Endothelial cell (in vitro differentiated cells): ENCODE measurements at regions not wholly inside any gene's neighbourhood (a gene's known extent, or its start where the extent isn't known, plus 50 kb on each side); places are given as distances from the start of the nearest gene placed in this dataset.
"Not testable (repeated sequence)": the region's sequence is repeated elsewhere in the genome, so short reads cannot be mapped to it uniquely, and the experiment has no call there.

Experiments
- DNase-seq: peaks from one replicate; pipeline ENCODE4 v3.0.0; 2021; ENCODE audit warnings: low spot score
- H3K27ac Mint-ChIP-seq: one replicate; pipeline ENCODE4 v1.8.0; 2021; ENCODE audit warnings: mixed read lengths, inconsistent platforms; ENCODE audit not compliant: unreplicated experiment
- H3K27me3 Mint-ChIP-seq: one replicate; pipeline ENCODE4 v1.8.0; 2021; ENCODE audit warnings: mild to moderate bottlenecking, moderate library complexity, mixed read lengths, inconsistent platforms; ENCODE audit not compliant: unreplicated experiment
- H3K36me3 Mint-ChIP-seq: one replicate; pipeline ENCODE4 v1.8.0; 2021; ENCODE audit warnings: mild to moderate bottlenecking, low read depth, mixed read lengths, inconsistent platforms; ENCODE audit not compliant: unreplicated experiment
- H3K4me1 Mint-ChIP-seq: one replicate; pipeline ENCODE4 v1.8.0; 2021; ENCODE audit warnings: mild to moderate bottlenecking, mixed read lengths, inconsistent platforms; ENCODE audit not compliant: unreplicated experiment
- H3K4me3 Mint-ChIP-seq: one replicate; pipeline ENCODE4 v1.8.0; 2021; ENCODE audit warnings: mild to moderate bottlenecking, mixed read lengths, inconsistent platforms; ENCODE audit not compliant: unreplicated experiment
- H3K9me3 Mint-ChIP-seq: one replicate; pipeline ENCODE4 v1.8.0; 2021; ENCODE audit warnings: mixed read lengths, inconsistent platforms; ENCODE audit not compliant: unreplicated experiment
- TF ChIP-seq, protein P1 (sequence below): fragments of 200-600 bp; sonication (generic); IDR thresholded peaks from one replicate; pipeline ENCODE4 v1.5.0; 2021; ENCODE audit warnings: antibody characterized with exemption; ENCODE audit not compliant: unreplicated experiment

DNA sequence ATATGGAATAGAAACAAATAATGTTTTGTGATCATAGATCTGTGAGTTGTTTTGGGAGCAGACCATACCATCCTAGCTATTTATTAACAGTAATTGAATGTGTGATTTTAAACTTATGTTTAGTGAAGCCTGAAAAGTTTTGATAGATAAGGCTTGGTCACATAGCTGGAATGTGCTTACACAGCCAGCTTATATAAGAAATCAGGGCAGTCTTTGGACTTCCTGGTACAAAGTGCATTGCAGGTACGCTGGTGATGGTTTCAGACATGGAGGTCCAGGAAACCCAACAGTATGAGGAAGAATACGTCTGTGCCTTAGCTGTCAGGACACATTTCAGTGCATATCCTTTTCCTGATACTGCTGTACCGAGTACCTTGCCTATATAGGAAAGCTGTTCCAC lies 2316.2 kb upstream of the PCDH20 start:
- Mint-ChIP-seq H3K9me3 (no peaks in the 10 kb centered on the region), H3K27me3 (no peaks in the 10 kb centered on the region), H3K27ac (no peak overlapping the region), H3K4me3 (no peak overlapping the region), H3K36me3 (no peaks in the 10 kb centered on the region), H3K4me1 (peaks cover 20% of the 10 kb centered on the region)
- TF ChIP-seq, protein P1, sequence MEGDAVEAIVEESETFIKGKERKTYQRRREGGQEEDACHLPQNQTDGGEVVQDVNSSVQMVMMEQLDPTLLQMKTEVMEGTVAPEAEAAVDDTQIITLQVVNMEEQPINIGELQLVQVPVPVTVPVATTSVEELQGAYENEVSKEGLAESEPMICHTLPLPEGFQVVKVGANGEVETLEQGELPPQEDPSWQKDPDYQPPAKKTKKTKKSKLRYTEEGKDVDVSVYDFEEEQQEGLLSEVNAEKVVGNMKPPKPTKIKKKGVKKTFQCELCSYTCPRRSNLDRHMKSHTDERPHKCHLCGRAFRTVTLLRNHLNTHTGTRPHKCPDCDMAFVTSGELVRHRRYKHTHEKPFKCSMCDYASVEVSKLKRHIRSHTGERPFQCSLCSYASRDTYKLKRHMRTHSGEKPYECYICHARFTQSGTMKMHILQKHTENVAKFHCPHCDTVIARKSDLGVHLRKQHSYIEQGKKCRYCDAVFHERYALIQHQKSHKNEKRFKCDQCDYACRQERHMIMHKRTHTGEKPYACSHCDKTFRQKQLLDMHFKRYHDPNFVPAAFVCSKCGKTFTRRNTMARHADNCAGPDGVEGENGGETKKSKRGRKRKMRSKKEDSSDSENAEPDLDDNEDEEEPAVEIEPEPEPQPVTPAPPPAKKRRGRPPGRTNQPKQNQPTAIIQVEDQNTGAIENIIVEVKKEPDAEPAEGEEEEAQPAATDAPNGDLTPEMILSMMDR, result no peak
- DNase-seq, result no peak

DNA sequence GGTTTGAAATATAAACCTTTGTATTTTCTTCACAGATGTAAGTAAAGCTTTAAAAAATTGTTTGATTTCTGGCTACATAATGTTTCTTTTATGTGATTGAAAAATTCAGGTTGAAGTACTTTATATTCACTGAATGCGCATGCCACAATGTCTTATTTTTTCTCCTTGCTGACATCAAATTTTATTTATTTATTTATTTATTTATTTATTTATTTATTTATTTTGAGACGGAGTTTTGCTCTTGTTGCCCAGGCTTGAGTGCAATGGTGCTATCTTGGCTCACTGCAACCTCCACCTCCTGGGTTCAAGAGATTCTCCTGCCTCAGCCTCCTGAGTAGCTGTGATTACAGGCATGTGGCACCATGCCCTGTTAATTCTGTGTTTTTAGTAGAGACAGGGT lies 2296.5 kb upstream of the PCDH20 start:
- H3K4me3 Mint-ChIP-seq, DNase-seq, H3K4me1 Mint-ChIP-seq, H3K36me3 Mint-ChIP-seq, H3K27ac Mint-ChIP-seq, H3K27me3 Mint-ChIP-seq, H3K9me3 Mint-ChIP-seq: not testable (repeated sequence)

DNA sequence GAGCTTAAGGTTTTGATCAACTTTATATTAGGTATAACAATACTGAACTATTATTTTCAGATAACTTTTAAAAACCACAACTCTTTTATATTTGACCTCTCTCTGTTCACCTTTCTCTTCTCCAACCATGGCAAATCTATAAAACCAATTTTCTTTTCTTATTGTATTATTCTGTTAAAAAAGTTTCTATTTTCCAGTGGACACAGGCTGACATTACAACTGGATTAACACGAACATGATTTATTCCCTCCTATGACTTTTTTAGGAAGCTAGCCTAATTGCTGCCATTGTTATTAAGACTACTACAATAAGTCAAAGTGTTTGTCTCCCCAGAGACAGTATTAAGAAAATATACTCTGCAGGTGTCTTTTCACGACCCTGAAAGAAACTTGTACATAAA lies 2291.1 kb upstream of the PCDH20 start:
- TF ChIP-seq, protein P1, result no peak
- Mint-ChIP-seq H3K4me3 (no peak overlapping the region), H3K4me1 (peaks cover 2% of the 10 kb centered on the region), H3K36me3 (no peaks in the 10 kb centered on the region), H3K27ac (no peak overlapping the region), H3K27me3 (no peaks in the 10 kb centered on the region), H3K9me3 (no peaks in the 10 kb centered on the region)
- no peak for DNase-seq

DNA sequence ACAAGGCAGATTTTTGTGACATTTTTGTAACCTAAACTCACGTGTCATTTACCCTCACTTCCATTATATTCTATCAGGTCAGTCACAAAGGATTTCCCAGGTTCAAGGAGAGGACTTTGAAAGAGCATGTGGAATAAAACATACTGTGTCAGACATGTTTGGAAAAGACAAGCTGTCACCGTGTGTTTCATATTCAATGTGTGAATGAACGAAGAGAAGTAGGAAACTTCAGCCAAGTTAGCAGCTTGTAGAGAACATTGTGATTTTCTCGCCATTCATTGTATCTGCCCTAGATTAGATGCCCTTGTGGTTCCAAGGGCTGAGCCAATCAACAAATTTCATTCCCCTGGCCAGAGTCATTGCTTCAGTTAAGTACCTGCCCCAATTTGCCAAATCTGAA lies 2288.9 kb upstream of the PCDH20 start:
- H3K27ac Mint-ChIP-seq, result no peak overlapping the region
- H3K4me3 Mint-ChIP-seq, result no peak overlapping the region
- peaks cover 2% of the 10 kb centered on the region for H3K27me3 Mint-ChIP-seq
- H3K9me3 Mint-ChIP-seq, result no peaks in the 10 kb centered on the region
- TF ChIP-seq, protein P1, result no peak
- no peaks in the 10 kb centered on the region for H3K36me3 Mint-ChIP-seq
- no peak for DNase-seq
- H3K4me1 Mint-ChIP-seq, result peaks cover 12% of the 10 kb centered on the region

- Mint-ChIP-seq H3K9me3 (no peaks in the 10 kb centered on the region), H3K4me1 (peaks cover 12% of the 10 kb centered on the region), H3K27ac (peak overlapping the region; percentile 39), H3K36me3 (no peaks in the 10 kb centered on the region), H3K4me3 (no peak overlapping the region), H3K27me3 (peaks cover 2% of the 10 kb centered on the region)
- TF ChIP-seq, protein P1, result no peak
- no peak for DNase-seq
Measured at GRCh38 chr13:63700350-63700749, 2284.7 kb upstream of the PCDH20 start.

DNA sequence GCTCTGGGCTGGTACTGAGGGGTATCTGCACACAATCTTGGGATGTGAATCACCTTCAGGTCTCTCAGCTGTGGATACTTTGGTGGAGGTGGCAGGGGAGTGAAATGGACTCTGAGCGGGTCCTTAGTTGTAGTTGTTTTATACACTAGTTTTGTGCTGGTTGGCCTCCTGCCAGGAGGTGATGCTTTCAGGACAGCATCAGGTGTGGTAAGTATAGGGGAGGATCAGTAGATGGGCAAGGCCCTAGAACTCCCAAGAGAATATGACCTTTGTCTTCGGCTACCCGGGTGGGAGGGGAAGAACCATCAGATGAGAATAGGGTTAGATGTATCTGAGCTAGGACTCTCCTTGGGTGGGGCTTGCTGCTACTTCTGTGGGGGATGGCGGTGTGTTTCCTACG lies 2284.3 kb upstream of the PCDH20 start:
- Mint-ChIP-seq H3K27ac (peak overlapping the region; percentile 39), H3K9me3 (no peaks in the 10 kb centered on the region)
- TF ChIP-seq, protein P1, result no peak

More for the DNA sequence above, 2284.3 kb upstream of the PCDH20 start:
- Mint-ChIP-seq H3K36me3 (no peaks in the 10 kb centered on the region), H3K27me3 (peaks cover 2% of the 10 kb centered on the region), H3K4me3 (no peak overlapping the region), H3K4me1 (peaks cover 12% of the 10 kb centered on the region)
- no peak for DNase-seq
